Kidney (tissue), 13 donors: ENCODE measurements at regions not wholly inside any gene's neighbourhood (a gene's known extent, or its start where the extent isn't known, plus 50 kb on each side); places are given as distances from the start of the nearest gene placed in this dataset.

ENCODE experiments used
- DNase-seq, 5 donors: peaks; one replicate each; pipeline ENCODE4 v3.0.0-alpha.2; 2013 to 2020
- FAIRE-seq: peaks from 2 replicates; lab custom pipeline; 2012; peaks lifted over from hg19 to GRCh38; lab: Jason Lieb, UNC
- H3K27ac ChIP-seq, 2 donors: one replicate each; pipeline ENCODE4 v1.7.0; 2013; ENCODE audit warnings: low read depth in 2 of 2, low read length in 2 of 2, inconsistent platforms in 1 of 2
- H3K27me3 ChIP-seq: one replicate; pipeline ENCODE4 v1.7.1; 2013; ENCODE audit warnings: low read length, inconsistent platforms; ENCODE audit not compliant: control insufficient read depth, insufficient read depth
- H3K36me3 ChIP-seq, 3 donors: one replicate each; pipeline versions ENCODE4 v1.7.0 to v1.7.1; 2013; ENCODE audit warnings: low read length in 3 of 3, control low read depth in 1 of 3, inconsistent platforms in 1 of 3; ENCODE audit not compliant: insufficient read depth in 3 of 3, control insufficient read depth in 2 of 3
- H3K4me1 ChIP-seq, 3 donors: one replicate each; pipeline versions ENCODE4 v1.7.0 to v1.7.1; 2013; ENCODE audit warnings: low read length in 3 of 3, inconsistent platforms in 1 of 3, low read depth in 1 of 3; ENCODE audit not compliant: control insufficient read depth in 2 of 3, insufficient read depth in 2 of 3
- H3K4me3 ChIP-seq, 3 donors: one replicate each; pipeline versions ENCODE4 v1.7.0 to v1.8.1; 2013; ENCODE audit warnings: low read length in 3 of 3, control low read depth in 1 of 3, inconsistent platforms in 1 of 3
- H3K9ac ChIP-seq, 3 donors: one replicate each; pipeline versions ENCODE4 v1.7.0 to v1.7.1; 2013; ENCODE audit warnings: low read length in 3 of 3, control low read depth in 1 of 3, inconsistent platforms in 1 of 3
- H3K9me3 ChIP-seq, 3 donors: one replicate each; pipeline versions ENCODE4 v1.7.0 to v1.7.1; 2013; ENCODE audit warnings: low read length in 3 of 3, control low read depth in 1 of 3, inconsistent platforms in 1 of 3; ENCODE audit not compliant: control insufficient read depth in 2 of 3, insufficient read depth in 1 of 3
- intact Hi-C: fragments of 100-400 bp; cut with DNase I; formaldehyde crosslinking; loops from one replicate; pipeline ENCODE4 v1.11.1; 2022
- TF ChIP-seq, protein P1 (sequence below): IDR thresholded peaks from 3 replicates; pipeline ENCODE4 v1.5.1; 2012; ENCODE audit warnings: mild to moderate bottlenecking, moderate library complexity, borderline replicate concordance; ENCODE audit not compliant: insufficient read depth; ENCODE audit errors: extremely low read depth
- donor health status: control.
- donor health status: control.
- donor health status: control.
- donor health status: control.
- donor health status: control.
- donor health status: DM: yes; HTN: yes; CAD: no.
- donor health status: Normal renal cell carcinoma (clear cell type).

DNA sequence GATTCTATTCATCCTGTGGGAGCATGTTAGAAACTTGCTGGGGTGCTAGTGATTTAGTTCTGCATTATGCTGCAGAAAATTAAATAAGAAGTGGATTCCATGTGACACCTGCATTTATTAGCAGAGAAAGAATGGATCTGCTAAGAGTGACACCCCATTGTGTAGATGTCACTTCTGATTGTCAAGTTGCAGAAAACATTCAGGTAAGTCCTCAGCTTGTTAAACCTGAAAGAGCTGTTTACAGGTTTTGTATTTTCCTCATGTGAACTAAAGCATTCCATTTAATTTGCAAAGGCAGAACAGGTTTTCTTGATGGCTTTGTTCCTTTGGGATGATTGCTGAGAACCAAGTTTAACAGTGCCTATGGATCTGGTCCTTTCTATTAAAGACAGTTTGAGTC lies 238.7 kb downstream of the ABCC12 start:
- Histone ChIP-seq H3K9ac (no peak overlapping the region), H3K27me3 (no peaks in the 10 kb centered on the region), H3K4me3 (no peak overlapping the region), H3K4me1 (no peaks in the 10 kb centered on the region), H3K36me3 (no peaks in the 10 kb centered on the region), H3K27ac (no peak overlapping the region), H3K9me3 (no peaks in the 10 kb centered on the region)
- no peak for DNase-seq
- no peak for FAIRE-seq
- TF ChIP-seq, protein P1, sequence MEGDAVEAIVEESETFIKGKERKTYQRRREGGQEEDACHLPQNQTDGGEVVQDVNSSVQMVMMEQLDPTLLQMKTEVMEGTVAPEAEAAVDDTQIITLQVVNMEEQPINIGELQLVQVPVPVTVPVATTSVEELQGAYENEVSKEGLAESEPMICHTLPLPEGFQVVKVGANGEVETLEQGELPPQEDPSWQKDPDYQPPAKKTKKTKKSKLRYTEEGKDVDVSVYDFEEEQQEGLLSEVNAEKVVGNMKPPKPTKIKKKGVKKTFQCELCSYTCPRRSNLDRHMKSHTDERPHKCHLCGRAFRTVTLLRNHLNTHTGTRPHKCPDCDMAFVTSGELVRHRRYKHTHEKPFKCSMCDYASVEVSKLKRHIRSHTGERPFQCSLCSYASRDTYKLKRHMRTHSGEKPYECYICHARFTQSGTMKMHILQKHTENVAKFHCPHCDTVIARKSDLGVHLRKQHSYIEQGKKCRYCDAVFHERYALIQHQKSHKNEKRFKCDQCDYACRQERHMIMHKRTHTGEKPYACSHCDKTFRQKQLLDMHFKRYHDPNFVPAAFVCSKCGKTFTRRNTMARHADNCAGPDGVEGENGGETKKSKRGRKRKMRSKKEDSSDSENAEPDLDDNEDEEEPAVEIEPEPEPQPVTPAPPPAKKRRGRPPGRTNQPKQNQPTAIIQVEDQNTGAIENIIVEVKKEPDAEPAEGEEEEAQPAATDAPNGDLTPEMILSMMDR = no peak
- intact Hi-C loops = no loop called here

DNA sequence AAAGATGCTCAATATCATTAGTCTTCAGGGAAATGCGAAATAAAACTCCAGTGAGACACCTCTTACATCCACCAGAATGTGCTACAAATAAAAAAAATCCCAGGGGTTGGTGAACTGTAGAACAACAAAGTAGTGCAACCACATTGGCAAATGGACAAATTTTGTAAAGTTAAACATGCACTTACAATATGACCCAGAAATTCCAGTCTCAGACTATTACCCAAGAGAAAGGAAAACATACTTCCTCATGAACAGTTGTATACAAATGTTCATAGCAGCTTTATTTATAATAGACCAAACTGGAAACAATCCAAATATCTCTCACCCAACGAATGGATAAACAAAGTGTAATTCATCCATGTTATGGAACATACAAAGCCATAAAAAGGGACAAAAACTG lies 239.5 kb downstream of the ABCC12 start:
- Histone ChIP-seq H3K4me1 (no peaks in the 10 kb centered on the region), H3K27me3 (no peaks in the 10 kb centered on the region), H3K27ac (no peak overlapping the region), H3K36me3 (no peaks in the 10 kb centered on the region), H3K9me3 (no peaks in the 10 kb centered on the region), H3K4me3 (no peak overlapping the region), H3K9ac (no peak overlapping the region)
- intact Hi-C loops = no loop called here
- TF ChIP-seq, protein P1 = no peak
- DNase-seq (no peak), FAIRE-seq (no peak)

DNA sequence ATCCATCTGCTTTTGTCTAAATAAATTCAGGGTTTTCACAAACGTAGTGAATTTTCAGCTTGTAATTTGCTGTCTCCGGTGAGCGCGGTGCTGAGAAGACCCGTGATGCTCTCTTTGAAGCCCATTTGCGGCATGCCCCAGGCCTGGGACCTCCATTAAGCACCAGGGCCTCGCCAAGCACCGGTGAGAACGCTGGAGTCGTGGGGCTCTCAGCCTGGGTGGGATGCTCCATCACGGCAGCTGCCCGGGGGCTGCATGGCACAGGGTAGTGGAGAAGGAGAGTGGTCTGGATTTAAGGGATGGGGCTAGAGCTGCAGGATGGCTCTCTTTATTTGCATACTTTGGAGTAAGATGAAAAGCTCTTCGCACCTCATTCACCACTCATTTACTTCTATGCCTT lies 248.7 kb downstream of the ABCC12 start:
- Histone ChIP-seq H3K9ac (no peak overlapping the region), H3K36me3 (no peaks in the 10 kb centered on the region), H3K4me1 (no peaks in the 10 kb centered on the region), H3K9me3 (no peaks in the 10 kb centered on the region), H3K27me3 (no peaks in the 10 kb centered on the region), H3K4me3 (no peak overlapping the region), H3K27ac (no peak overlapping the region)
- intact Hi-C loops = no loop called here
- no peak for FAIRE-seq
- DNase-seq = no peak
- TF ChIP-seq, protein P1 = no peak

GRCh38 chr16:47905771-47906170 lies 250.0 kb downstream of the ABCC12 start:
- no peaks in the 10 kb centered on the region for H3K27me3 ChIP-seq
- FAIRE-seq = no peak
- H3K4me1 ChIP-seq = no peaks in the 10 kb centered on the region
- no peaks in the 10 kb centered on the region for H3K36me3 ChIP-seq
- H3K4me3 ChIP-seq = no peak overlapping the region
- no peak overlapping the region for H3K27ac ChIP-seq
- H3K9me3 ChIP-seq = no peaks in the 10 kb centered on the region
- no peak overlapping the region for H3K9ac ChIP-seq
- no peak for DNase-seq
- intact Hi-C loops = no loop called here
- TF ChIP-seq, protein P1 = no peak
